AG04449 (cell line): ENCODE measurements at regions not wholly inside any gene's neighbourhood (a gene's known extent, or its start where the extent isn't known, plus 50 kb on each side); places are given as distances from the start of the nearest gene placed in this dataset.

ENCODE experiments used
- CTCF ChIA-PET: fragments of 350-600 bp; formaldehyde crosslinking; extraction: SDS; loops from one replicate; lab custom pipeline; 2021; ENCODE audit warnings: antibody characterized with exemption; lab: Yijun Ruan, JAX
- POLR2A ChIA-PET: fragments of 400-600, 350-600 bp; formaldehyde crosslinking; extraction: SDS; loops from one replicate; lab custom pipeline; 2020; ENCODE audit warnings: antibody characterized with exemption, inconsistent platforms; lab: Yijun Ruan, JAX
- DNase-seq: peaks from one replicate; pipeline ENCODE4 v3.0.0-alpha.2; 2010; ENCODE audit warnings: low read depth, low spot score
- H3K4me3 ChIP-seq: 2 replicates; pipeline ENCODE4 v1.5.1; 2011; ENCODE audit warnings: low read depth, mild to moderate bottlenecking, control low read depth, low read length
- TF ChIP-seq, protein P1 (sequence below): IDR thresholded peaks from one replicate; pipeline ENCODE4 v1.5.1; 2011; ENCODE audit warnings: mild to moderate bottlenecking, moderate library complexity, low read length, control low read depth, inconsistent platforms; ENCODE audit not compliant: insufficient read depth; ENCODE audit errors: missing control alignments

DNA sequence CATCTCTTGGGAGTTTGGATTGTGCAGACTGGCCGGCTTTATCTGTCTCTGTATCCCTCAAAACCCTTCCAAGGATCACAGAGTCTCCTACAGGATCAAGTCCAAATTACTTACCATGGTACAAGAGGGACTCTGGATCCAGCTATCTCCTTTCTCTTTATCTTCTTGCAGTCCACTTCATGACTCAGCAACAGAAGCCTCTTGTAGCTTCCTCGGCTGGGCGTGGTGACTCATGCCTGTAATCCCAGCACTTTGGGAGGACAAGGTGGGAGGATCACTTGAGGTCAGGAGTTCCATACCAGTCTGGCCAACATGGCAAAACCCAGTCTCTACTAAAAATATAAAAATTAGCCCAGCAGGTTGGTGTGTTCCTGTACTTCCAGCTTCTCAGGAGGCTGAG, 189.7 kb downstream of the BCAT1 start:
- ChIA-PET POLR2A (interaction anchor here (1.2 kb wide), 1 partner anchor 15 kb away, joined by 3 read pairs; no protein-coding TSS in a partner anchor), CTCF (no interaction called here)
- H3K4me3 ChIP-seq = no peak overlapping the region
- TF ChIP-seq, protein P1, sequence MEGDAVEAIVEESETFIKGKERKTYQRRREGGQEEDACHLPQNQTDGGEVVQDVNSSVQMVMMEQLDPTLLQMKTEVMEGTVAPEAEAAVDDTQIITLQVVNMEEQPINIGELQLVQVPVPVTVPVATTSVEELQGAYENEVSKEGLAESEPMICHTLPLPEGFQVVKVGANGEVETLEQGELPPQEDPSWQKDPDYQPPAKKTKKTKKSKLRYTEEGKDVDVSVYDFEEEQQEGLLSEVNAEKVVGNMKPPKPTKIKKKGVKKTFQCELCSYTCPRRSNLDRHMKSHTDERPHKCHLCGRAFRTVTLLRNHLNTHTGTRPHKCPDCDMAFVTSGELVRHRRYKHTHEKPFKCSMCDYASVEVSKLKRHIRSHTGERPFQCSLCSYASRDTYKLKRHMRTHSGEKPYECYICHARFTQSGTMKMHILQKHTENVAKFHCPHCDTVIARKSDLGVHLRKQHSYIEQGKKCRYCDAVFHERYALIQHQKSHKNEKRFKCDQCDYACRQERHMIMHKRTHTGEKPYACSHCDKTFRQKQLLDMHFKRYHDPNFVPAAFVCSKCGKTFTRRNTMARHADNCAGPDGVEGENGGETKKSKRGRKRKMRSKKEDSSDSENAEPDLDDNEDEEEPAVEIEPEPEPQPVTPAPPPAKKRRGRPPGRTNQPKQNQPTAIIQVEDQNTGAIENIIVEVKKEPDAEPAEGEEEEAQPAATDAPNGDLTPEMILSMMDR = no peak
- DNase-seq = no peak

DNA sequence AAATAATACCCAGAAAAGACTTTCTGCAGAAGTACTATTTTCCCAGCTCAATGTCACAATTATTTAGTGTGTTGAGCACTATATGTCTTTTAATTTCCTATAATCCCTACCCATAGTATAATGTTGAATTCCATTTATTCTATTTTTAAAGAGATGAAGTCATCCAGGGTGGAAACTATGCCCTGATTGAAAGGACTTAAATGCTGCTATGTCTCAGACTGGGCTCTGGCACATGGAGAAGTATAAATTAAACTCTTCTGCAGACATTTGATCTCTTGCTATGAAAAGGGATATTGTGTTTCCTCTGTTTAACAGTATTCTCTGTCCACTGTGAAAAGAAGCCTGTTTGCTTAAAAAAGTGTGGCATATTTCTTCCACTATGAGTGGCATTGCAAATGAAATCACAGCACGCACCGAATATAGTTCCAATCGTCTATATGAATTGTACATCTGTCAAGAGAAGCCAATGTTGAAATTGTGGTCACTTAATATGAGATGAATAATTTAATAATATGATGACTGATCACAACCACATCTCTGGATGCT, 192.3 kb downstream of the BCAT1 start:
- ChIA-PET CTCF (interaction anchor here (0.9 kb wide), 1 partner anchor 24 kb away, joined by 3 read pairs; no protein-coding TSS in a partner anchor), POLR2A (no interaction called here)
- no peak for DNase-seq
- TF ChIP-seq, protein P1 = no peak
- H3K4me3 ChIP-seq = no peak overlapping the region

DNA sequence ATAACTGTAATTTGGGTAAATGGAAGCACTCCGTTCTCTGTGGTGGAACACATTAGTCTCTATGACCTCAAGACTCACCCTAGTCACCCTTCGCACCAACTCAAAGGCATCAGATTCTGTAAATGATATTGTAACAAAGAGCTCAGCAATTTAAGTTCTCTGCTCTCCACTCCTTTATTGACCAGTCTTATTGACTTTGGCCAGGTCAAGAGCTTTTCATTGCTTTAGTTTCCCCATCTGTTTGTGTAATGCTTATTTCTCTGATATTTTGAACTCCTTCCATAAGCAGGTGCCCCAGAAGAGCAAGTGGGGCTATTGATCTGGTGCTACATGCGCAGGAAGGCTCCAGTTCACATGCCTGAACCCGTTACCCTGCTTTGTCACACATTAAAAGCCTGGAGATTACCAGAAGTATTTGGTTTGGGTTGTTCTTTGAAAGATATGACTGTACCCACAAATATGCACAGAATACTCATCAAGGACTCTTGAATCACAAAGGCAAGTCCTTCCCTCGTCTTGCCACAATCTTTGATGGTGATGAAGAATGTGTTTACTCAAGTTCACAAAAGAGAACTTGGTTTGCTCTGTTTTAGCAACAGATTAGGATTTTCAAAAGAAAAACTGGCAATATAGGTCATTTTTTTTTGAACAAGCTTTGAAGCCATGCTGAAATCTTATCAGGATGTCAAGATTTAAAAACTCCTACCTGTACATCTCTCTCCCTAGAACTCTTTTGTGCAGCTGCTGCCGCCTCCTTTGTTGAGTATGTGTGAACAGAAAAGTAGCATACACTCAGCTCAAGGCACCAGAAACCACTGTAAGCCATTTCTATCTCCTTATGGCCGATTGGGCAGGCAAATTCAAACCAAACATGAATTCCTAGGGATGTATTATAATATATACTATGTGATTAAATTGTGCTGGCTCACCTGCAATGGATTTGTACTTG, 193.9 kb downstream of the BCAT1 start:
- TF ChIP-seq, protein P1 = no peak
- peak; percentile 59 for DNase-seq
- ChIA-PET POLR2A (no interaction called here), CTCF (interaction anchor here (1.2 kb wide), 1 partner anchor 24 kb away, joined by 3 read pairs; no protein-coding TSS in a partner anchor)
- no peak overlapping the region for H3K4me3 ChIP-seq

DNA sequence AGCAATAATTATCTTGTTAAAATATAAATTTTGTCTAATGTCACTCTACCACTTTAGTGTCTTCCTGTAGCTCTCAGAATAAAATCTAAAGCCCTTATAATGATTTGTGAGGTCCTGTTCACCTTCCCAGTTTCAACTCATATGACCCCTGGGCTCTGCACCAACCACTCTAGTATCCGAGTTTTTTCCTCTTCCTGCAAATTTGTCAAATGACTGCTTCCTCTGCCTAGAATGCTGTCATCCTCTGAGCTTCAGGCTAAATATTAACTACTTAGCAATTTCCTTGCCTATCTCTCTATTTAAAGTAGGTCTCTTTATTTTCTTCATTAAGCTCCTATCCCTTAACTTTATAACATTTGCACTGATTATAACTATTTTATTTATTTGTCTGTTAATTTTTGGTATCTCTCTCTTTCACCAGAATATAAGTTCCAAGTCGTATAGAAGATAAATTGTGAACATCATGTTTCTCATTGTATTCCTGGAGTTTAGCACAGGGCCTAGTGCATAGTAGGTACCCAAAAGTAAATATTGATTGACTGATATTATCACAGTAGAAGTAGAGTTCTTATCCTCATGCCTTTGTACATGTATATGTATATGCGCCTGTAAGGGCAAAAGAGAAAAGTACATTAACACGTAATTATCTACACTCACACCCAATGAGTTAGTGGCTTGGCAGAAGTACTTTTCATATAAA, 196.0 kb downstream of the BCAT1 start:
- ChIA-PET CTCF (no interaction called here), POLR2A (no interaction called here)
- no peak overlapping the region for H3K4me3 ChIP-seq
- DNase-seq = no peak
- TF ChIP-seq, protein P1 = no peak

DNA sequence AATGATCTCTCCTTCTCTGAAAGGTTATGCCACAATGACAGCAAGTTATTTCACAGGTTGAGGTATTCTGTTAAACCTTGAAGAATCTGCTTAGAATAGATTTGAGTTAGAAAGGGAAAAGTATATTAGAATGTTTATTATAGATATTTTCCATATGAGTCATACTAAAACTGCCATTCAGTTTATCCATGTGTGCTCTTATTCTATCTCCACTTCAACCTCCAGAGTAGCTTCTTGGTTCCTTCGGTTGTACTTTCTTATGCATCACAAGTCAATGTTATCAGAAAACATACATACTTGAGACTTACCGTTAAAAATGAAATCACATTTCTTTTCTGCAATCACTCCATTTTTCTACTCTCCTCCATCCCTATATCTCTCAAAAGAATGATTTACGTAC, 197.7 kb downstream of the BCAT1 start:
- TF ChIP-seq, protein P1 = no peak
- no peak overlapping the region for H3K4me3 ChIP-seq
- POLR2A ChIA-PET = no interaction called here
- DNase-seq = no peak
- CTCF ChIA-PET = no interaction called here
